GM12878 (cell line): ENCODE measurements at regions not wholly inside any gene's neighbourhood (a gene's known extent, or its start where the extent isn't known, plus 50 kb on each side); places are given as distances from the start of the nearest gene placed in this dataset.

Source experiments
- CTCF ChIP-seq, 3 experiments: IDR thresholded peaks in 2 of 3; conservative IDR thresholded peaks in 1 of 3; 2 replicates each; pipeline ENCODE4 v1.5.1; 2011; ENCODE audit warnings: low read depth in 3 of 3, low read length in 3 of 3, mild to moderate bottlenecking in 3 of 3, control low read depth in 2 of 3, moderate library complexity in 2 of 3, inconsistent platforms in 1 of 3, mixed read lengths in 1 of 3; ENCODE audit not compliant: control insufficient read depth in 2 of 3, insufficient read depth in 1 of 3; ENCODE audit errors: extremely low read depth in 1 of 3
- EGR1 ChIP-seq, 2 experiments: IDR thresholded peaks; 1 replicate in 1 of 2; 2 replicates in 1 of 2; pipeline ENCODE4 v1.6.1; 2011 to 2012; ENCODE audit warnings: low read depth in 2 of 2, low read length in 2 of 2, borderline replicate concordance in 1 of 2, mild to moderate bottlenecking in 1 of 2, moderate library complexity in 1 of 2
- IRF3 ChIP-seq: fragments of 450-650 bp; IDR thresholded peaks from 2 replicates; pipeline ENCODE4 v1.6.1; 2014; ENCODE audit warnings: mild to moderate bottlenecking
- KAT2A ChIP-seq: conservative IDR thresholded peaks from 2 replicates; pipeline ENCODE4 v1.6.1; 2011; ENCODE audit warnings: low read depth, low read length; ENCODE audit not compliant: control insufficient read depth
- POLR2A ChIP-seq: IDR thresholded peaks from 2 replicates; pipeline ENCODE4 v1.6.1; 2011; ENCODE audit warnings: low read depth, mild to moderate bottlenecking, low read length
- TF ChIP-seq, protein P1 (sequence below): fragments of 450-650 bp; IDR thresholded peaks from 2 replicates; pipeline ENCODE4 v1.6.1; 2017; ENCODE audit warnings: mild to moderate bottlenecking, moderate library complexity

GRCh38 chr11:90426442-90426841, 203.6 kb upstream of the CHORDC1 start (continued):
- TF ChIP-seq, protein P1, sequence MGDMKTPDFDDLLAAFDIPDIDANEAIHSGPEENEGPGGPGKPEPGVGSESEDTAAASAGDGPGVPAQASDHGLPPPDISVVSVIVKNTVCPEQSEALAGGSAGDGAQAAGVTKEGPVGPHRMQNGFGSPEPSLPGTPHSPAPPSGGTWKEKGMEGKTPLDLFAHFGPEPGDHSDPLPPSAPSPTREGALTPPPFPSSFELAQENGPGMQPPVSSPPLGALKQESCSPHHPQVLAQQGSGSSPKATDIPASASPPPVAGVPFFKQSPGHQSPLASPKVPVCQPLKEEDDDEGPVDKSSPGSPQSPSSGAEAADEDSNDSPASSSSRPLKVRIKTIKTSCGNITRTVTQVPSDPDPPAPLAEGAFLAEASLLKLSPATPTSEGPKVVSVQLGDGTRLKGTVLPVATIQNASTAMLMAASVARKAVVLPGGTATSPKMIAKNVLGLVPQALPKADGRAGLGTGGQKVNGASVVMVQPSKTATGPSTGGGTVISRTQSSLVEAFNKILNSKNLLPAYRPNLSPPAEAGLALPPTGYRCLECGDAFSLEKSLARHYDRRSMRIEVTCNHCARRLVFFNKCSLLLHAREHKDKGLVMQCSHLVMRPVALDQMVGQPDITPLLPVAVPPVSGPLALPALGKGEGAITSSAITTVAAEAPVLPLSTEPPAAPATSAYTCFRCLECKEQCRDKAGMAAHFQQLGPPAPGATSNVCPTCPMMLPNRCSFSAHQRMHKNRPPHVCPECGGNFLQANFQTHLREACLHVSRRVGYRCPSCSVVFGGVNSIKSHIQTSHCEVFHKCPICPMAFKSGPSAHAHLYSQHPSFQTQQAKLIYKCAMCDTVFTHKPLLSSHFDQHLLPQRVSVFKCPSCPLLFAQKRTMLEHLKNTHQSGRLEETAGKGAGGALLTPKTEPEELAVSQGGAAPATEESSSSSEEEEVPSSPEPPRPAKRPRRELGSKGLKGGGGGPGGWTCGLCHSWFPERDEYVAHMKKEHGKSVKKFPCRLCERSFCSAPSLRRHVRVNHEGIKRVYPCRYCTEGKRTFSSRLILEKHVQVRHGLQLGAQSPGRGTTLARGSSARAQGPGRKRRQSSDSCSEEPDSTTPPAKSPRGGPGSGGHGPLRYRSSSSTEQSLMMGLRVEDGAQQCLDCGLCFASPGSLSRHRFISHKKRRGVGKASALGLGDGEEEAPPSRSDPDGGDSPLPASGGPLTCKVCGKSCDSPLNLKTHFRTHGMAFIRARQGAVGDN: no peak
- TF ChIP-seq EGR1 (IDR thresholded peaks at IDR 0.05; ENCODE audit: borderline replicate concordance in 1 of 2, low read depth in 2 of 2, low read length in 2 of 2) (no peak), POLR2A (no peak), IRF3 (no peak), KAT2A (no peak), CTCF (IDR thresholded peaks at IDR 0.05 in 2 of 3, conservative IDR thresholded peaks at IDR 0.05 in 1 of 3; ENCODE audit: control insufficient read depth in 2 of 3, extremely low read depth in 1 of 3, insufficient read depth in 1 of 3, low read depth in 3 of 3, low read length in 3 of 3) (no peak)
- TF ChIP-seq, all 136 proteins: peak for 0
